K562 (cell line): ENCODE measurements at regions not wholly inside any gene's neighbourhood (a gene's known extent, or its start where the extent isn't known, plus 50 kb on each side); places are given as distances from the start of the nearest gene placed in this dataset.

Experiments
- ATAC-seq: fragments of 200-7000 bp; cut with Tn5 transposase; 3 replicates; pipeline ENCODE4 v1.9.1; 2020; ENCODE audit warnings: moderate library complexity
- BruUV-seq: library from RNA; stranded (reverse); fragments of 400-500 nt; replicated peaks from 2 replicates; lab custom pipeline; 2021; lab: Mats Ljungman, UMichigan
- CTCF ChIA-PET: fragments of 300-600 bp; formaldehyde crosslinking; extraction: SDS; loops from one replicate; lab custom pipeline; 2021; ENCODE audit warnings: low intra/inter-chr PET ratio; lab: Yijun Ruan, JAX
- POLR2A ChIA-PET: fragments of 300-600, 350-650 bp; sonication (Branson Sonifier 250); formaldehyde crosslinking; extraction: SDS; loops from one replicate; lab custom pipeline; 2021; ENCODE audit warnings: antibody characterized with exemption, inconsistent platforms; lab: Yijun Ruan, JAX
- DNase-seq, 4 experiments: peaks; one replicate each; pipeline versions ENCODE4 v3.0.0 to v3.0.0-alpha.2; 2011 to 2018; ENCODE audit warnings: low spot score in 3 of 4, mixed read lengths in 3 of 4; ENCODE audit errors: extremely low read depth in 1 of 4
- FAIRE-seq: peaks from 2 replicates; lab custom pipeline; 2011; peaks lifted over from hg19 to GRCh38; lab: Jason Lieb, UNC
- H2AFZ ChIP-seq: 2 replicates; pipeline ENCODE4 v1.6.0; 2011; ENCODE audit warnings: low read depth, low read length, control low read depth, inconsistent platforms
- H3K27ac ChIP-seq: fragments of 200-600 bp; 3 replicates; pipeline ENCODE4 v1.8.0; 2011; ENCODE audit warnings: low read depth, mild to moderate bottlenecking, control low read depth, inconsistent platforms, low read length, moderate library complexity, mixed read lengths; ENCODE audit errors: extremely low read depth
- H3K27me3 ChIP-seq, 2 experiments: fragments of 300-600 bp in 1 of 2; 2 replicates in 1 of 2; 3 replicates in 1 of 2; pipeline versions ENCODE4 v1.6.0 to v1.8.0; 2011; ENCODE audit warnings: inconsistent platforms in 2 of 2, low read length in 2 of 2, mild to moderate bottlenecking in 1 of 2, mixed read lengths in 1 of 2, moderate library complexity in 1 of 2; ENCODE audit not compliant: control insufficient read depth in 2 of 2, insufficient read depth in 2 of 2
- H3K36me3 ChIP-seq: fragments of 300-600 bp; 3 replicates; pipeline ENCODE4 v1.8.0; 2011; ENCODE audit warnings: mild to moderate bottlenecking, low read length, inconsistent platforms; ENCODE audit not compliant: control insufficient read depth, insufficient read depth
- H3K4me1 ChIP-seq, 2 experiments: fragments of 200-600 bp in 1 of 2; replicated peaks in 1 of 2; 2 replicates in 1 of 2; 3 replicates in 1 of 2; pipeline versions ENCODE4 v1.5.1 to v1.8.0; 2011; ENCODE audit warnings: inconsistent platforms in 2 of 2, low read length in 2 of 2, mild to moderate bottlenecking in 1 of 2, mixed read lengths in 1 of 2, moderate library complexity in 1 of 2; ENCODE audit not compliant: control insufficient read depth in 2 of 2, insufficient read depth in 2 of 2
- H3K4me2 ChIP-seq: 2 replicates; pipeline ENCODE4 v1.6.1; 2011; ENCODE audit warnings: low read length, control low read depth, inconsistent platforms, mixed read lengths; ENCODE audit not compliant: insufficient read depth
- H3K4me3 ChIP-seq: fragments of 200-600 bp; sonication (generic), shearing (Covaris generic); 2 replicates; pipeline ENCODE4 v1.5.1; 2016; ENCODE audit warnings: control low read depth, inconsistent platforms
- H3K79me2 ChIP-seq: fragments of 200-600 bp; 3 replicates; pipeline ENCODE4 v1.8.0; 2011; ENCODE audit warnings: low read length, inconsistent platforms; ENCODE audit not compliant: control insufficient read depth, insufficient read depth
- H3K9ac ChIP-seq, 2 experiments: 2 replicates each; pipeline versions ENCODE4 v1.6.0 to v1.6.1; 2011; ENCODE audit warnings: low read depth in 2 of 2, low read length in 2 of 2, control low read depth in 1 of 2, inconsistent platforms in 1 of 2, mild to moderate bottlenecking in 1 of 2, mixed read lengths in 1 of 2; ENCODE audit not compliant: insufficient read depth in 1 of 2
- H3K9me1 ChIP-seq: one replicate; pipeline ENCODE4 v1.6.0; 2011; ENCODE audit warnings: inconsistent platforms, mild to moderate bottlenecking, low read length, moderate library complexity; ENCODE audit not compliant: control insufficient read depth, insufficient read depth
- H3K9me3 ChIP-seq: replicated peaks from 2 replicates; pipeline ENCODE4 v1.5.1; 2011; ENCODE audit warnings: low read depth, low read length, inconsistent platforms; ENCODE audit not compliant: control insufficient read depth, insufficient read depth
- H4K20me1 ChIP-seq: replicated peaks from 2 replicates; pipeline ENCODE4 v1.6.1; 2011; ENCODE audit warnings: low read length, inconsistent platforms, mixed read lengths; ENCODE audit not compliant: control insufficient read depth, insufficient read depth
- BDP1 ChIP-seq: IDR thresholded peaks from 3 replicates; pipeline ENCODE4 v1.6.1; 2011; ENCODE audit not compliant: insufficient read length, insufficient read depth
- DLX4 ChIP-seq: fragments of 250-450 bp; sonication (Bioruptor Pico); IDR thresholded peaks from 2 replicates; pipeline ENCODE4 v1.6.1; 2021; ENCODE audit warnings: mild to moderate bottlenecking
- EHMT2 ChIP-seq: fragments of 450-650 bp; IDR thresholded peaks from 2 replicates; pipeline ENCODE4 v1.6.1; 2018; ENCODE audit warnings: antibody characterized with exemption
- FOS ChIP-seq: IDR thresholded peaks from 3 replicates; pipeline ENCODE4 v1.6.1; 2011; ENCODE audit not compliant: insufficient read length; ENCODE audit errors: extremely low read depth
- ILF3 ChIP-seq: fragments of 450-650 bp; IDR thresholded peaks from 2 replicates; pipeline ENCODE4 v1.6.1; 2018; ENCODE audit warnings: antibody characterized with exemption, mild to moderate bottlenecking, moderate library complexity, borderline replicate concordance
- NFATC3 ChIP-seq: fragments of 450-650 bp; IDR thresholded peaks from 2 replicates; pipeline ENCODE4 v1.6.1; 2017; ENCODE audit warnings: mild to moderate bottlenecking
- PHB ChIP-seq: fragments of 250-450 bp; sonication (Bioruptor Pico); IDR thresholded peaks from 2 replicates; pipeline ENCODE4 v1.5.0; 2021
- POLR2G ChIP-seq: fragments of 200-400 bp; formaldehyde crosslinking; IDR thresholded peaks from 2 replicates; pipeline ENCODE4 v1.6.1; 2017; ENCODE audit warnings: low read depth, mild to moderate bottlenecking, antibody characterized with exemption, low read length, moderate library complexity
- ZNF140 ChIP-seq: fragments of 250-450 bp; sonication (Bioruptor Pico); IDR thresholded peaks from 2 replicates; pipeline ENCODE4 v1.8.0; 2021; ENCODE audit warnings: moderate library complexity, mild to moderate bottlenecking, inconsistent platforms
- WGBS: fragments of 100-300 bp; shearing (Covaris generic); methylation state at CpG from one replicate; pipeline ENCODE4 v1.1.6; 2016; ENCODE audit warnings: low coverage, mixed read lengths; ENCODE audit not compliant: insufficient coverage; ENCODE audit errors: missing lambda C conversion rate; 5-methylcytosine and 5-hydroxymethylcytosine counted together
- in situ Hi-C: fragments of 300-500 bp; cut with MboI; formaldehyde crosslinking; loops from 4 replicates; pipeline ENCODE4 v1.15.0; 2018; ENCODE audit warnings: inconsistent platforms, mixed read lengths
- intact Hi-C: fragments of 100-400 bp; cut with micrococcal nuclease; formaldehyde crosslinking; loops from 2 replicates; pipeline ENCODE4 v1.14.2; 2022
- TF ChIP-seq, protein P1 (sequence below), 3 experiments: IDR thresholded peaks in 2 of 3; conservative IDR thresholded peaks in 1 of 3; 2 replicates each; pipeline ENCODE4 v1.5.1; 2011 to 2012; ENCODE audit warnings: low read length in 3 of 3, mild to moderate bottlenecking in 3 of 3, control low read depth in 2 of 3, improper control_type of control experiment in 1 of 3, inconsistent platforms in 1 of 3, low read depth in 1 of 3, mixed read lengths in 1 of 3, moderate library complexity in 1 of 3; ENCODE audit not compliant: insufficient read depth in 2 of 3
- TF ChIP-seq, protein P2 (sequence below): sonication (generic); IDR thresholded peaks from 2 replicates; pipeline ENCODE4 v1.6.1; 2016
- TF ChIP-seq, protein P3 (sequence below): fragments of 250-450 bp; sonication (Bioruptor Pico); IDR thresholded peaks from 2 replicates; pipeline ENCODE4 v1.5.0; 2021

DNA sequence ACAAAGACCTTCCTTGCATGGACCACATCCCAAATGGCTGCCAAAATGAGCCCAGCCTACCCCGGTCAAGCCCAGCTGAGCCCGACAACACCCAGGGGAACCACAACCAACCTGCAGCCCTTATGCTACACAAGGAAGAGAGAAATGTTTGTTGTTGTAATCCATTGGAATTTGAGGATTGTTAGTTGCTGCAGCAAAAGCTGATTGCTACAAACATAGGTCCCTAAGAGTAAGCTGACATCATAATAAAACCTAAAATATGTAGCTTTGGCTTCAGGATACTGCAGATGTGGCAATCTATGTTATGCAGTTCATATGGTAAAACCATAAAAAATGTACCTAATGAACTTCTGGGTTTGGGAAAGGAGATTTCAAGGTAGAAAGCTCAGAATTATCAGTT lies 65.5 kb upstream of the DNAH14 start (continued):
- TF ChIP-seq, protein P1, sequence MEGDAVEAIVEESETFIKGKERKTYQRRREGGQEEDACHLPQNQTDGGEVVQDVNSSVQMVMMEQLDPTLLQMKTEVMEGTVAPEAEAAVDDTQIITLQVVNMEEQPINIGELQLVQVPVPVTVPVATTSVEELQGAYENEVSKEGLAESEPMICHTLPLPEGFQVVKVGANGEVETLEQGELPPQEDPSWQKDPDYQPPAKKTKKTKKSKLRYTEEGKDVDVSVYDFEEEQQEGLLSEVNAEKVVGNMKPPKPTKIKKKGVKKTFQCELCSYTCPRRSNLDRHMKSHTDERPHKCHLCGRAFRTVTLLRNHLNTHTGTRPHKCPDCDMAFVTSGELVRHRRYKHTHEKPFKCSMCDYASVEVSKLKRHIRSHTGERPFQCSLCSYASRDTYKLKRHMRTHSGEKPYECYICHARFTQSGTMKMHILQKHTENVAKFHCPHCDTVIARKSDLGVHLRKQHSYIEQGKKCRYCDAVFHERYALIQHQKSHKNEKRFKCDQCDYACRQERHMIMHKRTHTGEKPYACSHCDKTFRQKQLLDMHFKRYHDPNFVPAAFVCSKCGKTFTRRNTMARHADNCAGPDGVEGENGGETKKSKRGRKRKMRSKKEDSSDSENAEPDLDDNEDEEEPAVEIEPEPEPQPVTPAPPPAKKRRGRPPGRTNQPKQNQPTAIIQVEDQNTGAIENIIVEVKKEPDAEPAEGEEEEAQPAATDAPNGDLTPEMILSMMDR (IDR thresholded peaks at IDR 0.05 in 2 of 3, conservative IDR thresholded peaks at IDR 0.05 in 1 of 3; ENCODE audit: insufficient read depth in 2 of 3, low read depth in 1 of 3, low read length in 3 of 3) = no peak
- TF ChIP-seq, protein P2, sequence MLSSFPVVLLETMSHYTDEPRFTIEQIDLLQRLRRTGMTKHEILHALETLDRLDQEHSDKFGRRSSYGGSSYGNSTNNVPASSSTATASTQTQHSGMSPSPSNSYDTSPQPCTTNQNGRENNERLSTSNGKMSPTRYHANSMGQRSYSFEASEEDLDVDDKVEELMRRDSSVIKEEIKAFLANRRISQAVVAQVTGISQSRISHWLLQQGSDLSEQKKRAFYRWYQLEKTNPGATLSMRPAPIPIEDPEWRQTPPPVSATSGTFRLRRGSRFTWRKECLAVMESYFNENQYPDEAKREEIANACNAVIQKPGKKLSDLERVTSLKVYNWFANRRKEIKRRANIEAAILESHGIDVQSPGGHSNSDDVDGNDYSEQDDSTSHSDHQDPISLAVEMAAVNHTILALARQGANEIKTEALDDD = no peak

GRCh38 chr1:224865510-224865909 lies 64.0 kb upstream of the DNAH14 start:
- FAIRE-seq (no peak), DNase-seq (no peak), ATAC-seq (no peak)
- no TSS peak for BruUV-seq
- ChIA-PET POLR2A (no interaction called here), CTCF (no interaction called here)
- in situ Hi-C loops = no loop called here
- WGBS = 0% methylated on average over 1 of the region's 1 CpG
- H3K27ac ChIP-seq = no peak overlapping the region
- no peak overlapping the region for H3K4me2 ChIP-seq
- no peaks in the 10 kb centered on the region for H4K20me1 ChIP-seq
- no peaks in the 10 kb centered on the region for H3K79me2 ChIP-seq
- H3K4me1 ChIP-seq = no peaks in the 10 kb centered on the region
- no peaks in the 10 kb centered on the region for H3K9me3 ChIP-seq
- TF ChIP-seq NFATC3 = no peak
- TF ChIP-seq BDP1 = no peak
- no peak for TF ChIP-seq PHB (CRISPR knock-in tag)
- no peak for TF ChIP-seq FOS
- TF ChIP-seq ILF3 = no peak
- TF ChIP-seq, protein P3, sequence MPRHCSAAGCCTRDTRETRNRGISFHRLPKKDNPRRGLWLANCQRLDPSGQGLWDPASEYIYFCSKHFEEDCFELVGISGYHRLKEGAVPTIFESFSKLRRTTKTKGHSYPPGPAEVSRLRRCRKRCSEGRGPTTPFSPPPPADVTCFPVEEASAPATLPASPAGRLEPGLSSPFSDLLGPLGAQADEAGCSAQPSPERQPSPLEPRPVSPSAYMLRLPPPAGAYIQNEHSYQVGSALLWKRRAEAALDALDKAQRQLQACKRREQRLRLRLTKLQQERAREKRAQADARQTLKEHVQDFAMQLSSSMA (CRISPR knock-in tag) = no peak
- TF ChIP-seq POLR2G = no peak
- no peak for TF ChIP-seq ZNF140 (CRISPR knock-in tag)
- TF ChIP-seq EHMT2 = no peak
- TF ChIP-seq DLX4 (CRISPR knock-in tag) = no peak
- H3K9ac ChIP-seq = no peak overlapping the region
- H2AFZ ChIP-seq = no peak overlapping the region
- H3K9me1 ChIP-seq = no peaks in the 10 kb centered on the region
- intact Hi-C loops = no loop called here
- H3K27me3 ChIP-seq = no peaks in the 10 kb centered on the region; a peak in 1 of 5 replicates
- no peaks in the 10 kb centered on the region for H3K36me3 ChIP-seq
- H3K4me3 ChIP-seq = no peak overlapping the region
